Transverse colon (tissue), 4 donors: ENCODE measurements at regions not wholly inside any gene's neighbourhood (a gene's known extent, or its start where the extent isn't known, plus 50 kb on each side); places are given as distances from the start of the nearest gene placed in this dataset.

ENCODE experiments used
- CTCF ChIP-seq, 5 experiments: fragments of 200-600 bp in 3 of 5; fragments of 450-650 bp in 2 of 5; sonication (generic) in 3 of 5; IDR thresholded peaks; 1 replicate in 2 of 5; 2 replicates in 3 of 5; pipeline ENCODE4 v1.5.1; 2016 to 2017; ENCODE audit warnings: antibody characterized with exemption in 5 of 5, inconsistent platforms in 3 of 5, mild to moderate bottlenecking in 2 of 5, moderate library complexity in 1 of 5
- POLR2AphosphoS5 ChIP-seq, 3 donors: sonication (generic); formaldehyde crosslinking; IDR thresholded peaks; one replicate each; pipeline ENCODE4 v1.6.1; 2016; ENCODE audit warnings: antibody characterized with exemption in 3 of 3

DNA sequence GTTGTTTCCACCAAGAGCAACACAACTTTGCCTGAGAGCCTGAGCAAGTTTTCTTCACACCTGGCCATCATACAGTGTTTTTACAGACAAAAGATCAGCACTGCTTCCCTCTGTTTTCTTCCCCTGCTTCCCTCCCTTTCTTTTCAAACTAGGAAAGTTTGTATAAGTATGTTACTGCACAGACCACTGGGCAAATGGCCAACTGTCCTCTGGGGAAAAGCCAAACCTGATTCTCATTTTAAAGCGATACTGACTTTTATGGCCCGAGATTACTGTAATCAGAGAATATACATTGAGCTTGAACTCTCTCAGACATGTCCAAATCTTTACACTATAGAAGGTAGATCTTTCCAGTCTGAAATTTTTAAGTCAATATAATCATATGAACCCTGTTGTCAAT is 415.0 kb downstream of the NFIB start:
- TF ChIP-seq CTCF (IDR thresholded peaks at IDR 0.05) = no peak
- TF ChIP-seq POLR2AphosphoS5 (IDR thresholded peaks at IDR 0.05) = no peak
